Urothelium cell line (cell line): ENCODE measurements at regions not wholly inside any gene's neighbourhood (a gene's known extent, or its start where the extent isn't known, plus 50 kb on each side); places are given as distances from the start of the nearest gene placed in this dataset.

Experiments
- DNase-seq: peaks from one replicate; pipeline ENCODE4 v3.0.0; 2011; ENCODE audit warnings: low spot score, mixed read lengths
- FAIRE-seq: peaks from 2 replicates; lab custom pipeline; 2011; peaks lifted over from hg19 to GRCh38; lab: Jason Lieb, UNC

DNA sequence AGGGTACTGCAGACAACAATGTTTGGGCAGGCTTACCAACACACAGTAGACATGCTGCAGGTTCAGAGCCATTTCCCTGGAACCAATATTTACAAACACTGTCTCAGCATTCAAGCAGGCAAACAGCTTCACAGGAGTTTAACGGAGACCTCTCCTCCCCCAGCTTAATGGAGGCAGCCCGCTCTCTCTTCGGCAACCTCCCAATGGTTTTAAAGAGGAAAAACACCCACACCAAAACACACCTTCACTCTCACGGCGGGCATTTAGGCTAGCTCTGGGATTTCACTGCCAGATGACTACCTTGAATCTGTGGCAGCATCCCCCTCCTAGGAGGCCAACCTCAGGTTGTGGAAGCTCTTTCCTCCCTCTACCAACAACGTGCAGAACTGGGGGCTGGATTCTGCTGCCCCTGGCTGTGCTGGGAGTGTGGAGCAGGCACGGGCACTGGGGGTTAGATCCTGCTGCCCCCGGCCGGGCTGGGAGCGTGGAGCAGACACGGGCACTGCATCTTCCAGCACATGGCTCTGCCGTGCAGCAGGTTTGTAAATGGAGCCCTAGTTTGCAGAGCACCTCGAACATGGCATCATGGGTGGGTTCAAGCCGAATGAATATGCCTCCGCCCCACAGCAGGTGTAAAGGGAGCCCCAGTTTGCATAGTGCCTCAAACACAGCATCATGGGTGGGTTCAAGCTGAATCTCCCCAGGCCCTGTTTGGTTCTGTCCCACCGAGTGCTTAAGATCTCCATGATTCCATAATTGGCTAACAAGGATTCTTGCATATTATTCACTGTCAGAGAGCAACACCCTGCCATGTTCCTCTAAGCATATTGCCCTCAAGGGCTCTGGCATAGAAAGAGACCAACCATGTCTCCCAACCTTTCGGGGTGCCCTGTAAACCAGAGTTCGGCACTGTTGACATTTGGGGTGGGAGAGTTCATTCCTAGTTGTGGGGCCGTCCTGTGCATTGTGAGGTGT lies 86.4 kb downstream of the RBFOX3 start:
- DNase-seq (no peak), FAIRE-seq (no peak)

DNA sequence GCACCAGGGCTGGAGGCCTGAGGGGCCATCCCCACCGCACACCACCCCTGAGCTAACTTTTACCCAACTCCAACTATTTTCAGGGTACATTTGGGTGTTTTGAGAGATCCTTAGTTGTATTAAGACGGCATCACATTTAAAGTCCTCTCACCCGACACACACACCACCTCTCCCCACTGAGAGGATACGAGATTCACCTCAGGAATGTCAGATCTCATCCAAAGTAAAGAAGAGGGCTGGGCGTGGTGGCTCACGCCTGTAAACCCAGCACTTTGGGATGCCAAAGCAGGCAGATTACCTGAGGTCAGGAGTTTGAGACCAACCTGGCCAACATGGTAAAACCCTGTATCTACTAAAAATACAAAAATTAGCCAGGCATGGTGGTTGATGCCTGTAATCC lies 88.4 kb downstream of the RBFOX3 start:
- DNase-seq (no peak), FAIRE-seq (no peak)

DNA sequence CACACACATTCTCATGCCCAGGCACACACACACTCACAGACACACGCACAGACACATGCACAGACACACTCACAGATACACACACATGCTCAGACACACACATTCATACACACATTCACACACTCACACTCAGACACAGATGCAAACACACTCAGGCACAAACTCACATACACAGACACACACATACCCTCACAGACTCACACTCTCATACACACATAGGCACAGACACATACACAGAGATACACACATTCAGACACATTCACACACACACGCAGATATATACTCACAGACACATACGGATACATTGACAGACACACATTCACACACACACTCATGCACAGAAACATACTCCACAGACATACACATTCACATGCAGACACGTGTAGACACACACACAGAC lies 89.6 kb downstream of the RBFOX3 start:
- DNase-seq = no peak
- FAIRE-seq = peak; percentile 99

DNA sequence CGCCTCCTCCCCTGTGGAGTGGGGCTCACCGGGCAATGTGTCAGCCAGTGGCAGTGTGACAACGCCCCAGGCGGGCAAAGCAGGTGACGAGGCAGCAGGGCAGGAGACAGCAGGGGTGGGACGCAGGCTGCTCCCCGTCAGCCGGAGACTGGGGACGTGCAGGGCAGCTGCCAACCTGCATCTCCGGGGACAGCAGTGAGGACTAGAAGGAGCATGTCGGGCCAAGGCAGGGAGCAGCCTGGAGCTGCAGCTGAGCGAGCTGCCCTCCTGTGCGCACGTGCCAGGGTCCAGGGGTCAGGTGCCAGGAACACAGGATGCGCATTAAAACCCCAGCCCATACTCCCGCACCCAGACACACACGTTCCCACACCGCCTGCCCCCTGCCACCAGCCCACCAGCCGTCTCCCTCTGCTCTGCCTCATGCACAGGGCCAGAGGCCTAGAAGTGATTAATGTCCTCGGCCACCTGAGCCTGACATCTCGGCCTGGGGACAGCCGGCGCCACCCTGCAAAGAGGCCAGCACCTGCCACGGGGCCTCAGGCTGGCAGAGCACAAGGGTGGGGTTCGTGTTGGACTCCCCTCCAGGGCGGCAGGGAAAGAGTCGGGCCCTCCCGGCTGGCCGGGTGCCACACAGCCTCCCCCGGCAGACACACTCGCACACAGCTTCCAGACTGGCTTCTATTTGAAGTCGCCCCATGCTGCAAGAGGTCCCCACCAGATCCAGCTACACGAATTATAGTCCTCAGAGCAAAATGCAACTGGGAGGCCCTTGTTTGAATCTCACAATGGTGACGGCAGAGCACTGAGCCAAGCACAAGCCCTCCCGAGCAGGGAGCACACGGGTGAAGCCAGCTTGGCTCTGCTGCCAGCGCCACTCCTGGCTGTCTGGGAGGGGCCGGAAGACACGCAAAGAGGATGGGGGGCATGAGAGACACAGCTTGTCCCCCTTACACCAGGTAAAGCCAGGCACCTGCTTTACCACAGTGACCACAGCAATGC lies 90.4 kb downstream of the RBFOX3 start:
- FAIRE-seq = peak; percentile 20
- DNase-seq = no peak

DNA sequence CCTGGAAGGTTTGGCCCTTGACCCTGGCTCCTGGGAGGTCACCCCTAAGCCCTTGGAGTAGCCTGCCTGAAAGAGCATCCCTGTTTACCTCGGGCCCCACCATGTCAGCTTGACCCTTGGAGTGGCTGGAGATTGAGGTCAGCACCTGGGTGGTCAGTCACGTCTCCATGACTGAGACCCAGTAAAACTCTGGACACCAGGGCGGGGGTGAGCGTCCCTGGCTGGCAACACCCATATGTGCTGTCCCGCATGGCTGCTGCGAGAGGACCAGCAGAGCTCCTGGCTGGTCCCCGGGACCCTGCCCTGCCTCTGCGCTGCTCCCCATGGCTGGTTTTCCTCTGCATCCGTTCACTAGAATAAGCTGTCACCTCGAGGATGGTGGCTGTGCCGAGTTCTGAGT lies 91.2 kb downstream of the RBFOX3 start:
- no peak for FAIRE-seq

DNA sequence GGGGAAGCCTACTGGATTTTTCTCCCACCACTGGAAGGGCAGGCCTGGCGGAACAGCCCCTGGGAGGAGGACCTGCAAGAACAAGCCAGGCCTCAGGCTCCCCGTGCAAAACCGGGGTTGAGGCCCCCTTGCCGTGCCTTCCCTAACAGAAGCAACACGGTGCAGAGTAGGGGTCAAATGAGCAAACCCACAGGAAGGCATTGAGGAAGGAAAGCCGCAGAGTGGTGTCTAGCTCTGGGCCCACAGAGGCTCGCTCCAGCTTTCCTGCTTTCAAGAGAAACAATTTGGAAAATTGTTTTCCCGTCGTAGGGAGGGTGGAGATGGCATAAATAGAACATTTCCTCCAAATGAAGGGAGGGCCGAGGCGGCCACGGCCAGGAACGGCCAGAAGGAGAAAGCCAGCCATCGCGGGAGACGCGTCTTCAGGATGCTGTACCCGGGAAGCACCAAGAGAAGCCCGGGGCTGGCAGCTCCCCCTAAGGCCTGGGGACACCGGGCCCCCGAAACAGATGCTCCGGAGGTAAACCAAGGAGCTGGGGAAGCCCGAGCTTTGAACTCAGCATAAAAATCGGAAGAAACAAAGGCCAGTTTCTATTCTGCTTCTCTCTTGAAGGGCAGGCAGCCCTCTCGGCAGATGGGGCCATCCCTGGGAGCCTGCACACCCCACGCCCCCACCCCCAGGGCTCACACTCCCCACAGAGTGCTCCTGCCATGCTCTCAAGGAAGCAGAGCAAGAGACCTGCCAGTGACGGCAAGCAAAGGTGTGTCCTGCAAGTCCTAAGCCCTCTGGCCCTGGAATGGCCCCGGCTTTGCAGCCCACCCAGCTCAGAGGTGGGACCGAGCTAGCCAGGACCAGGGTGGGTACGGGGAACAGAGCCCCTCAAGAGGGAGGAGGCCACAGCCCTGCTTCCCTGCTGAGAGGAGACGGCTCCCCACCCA lies 92.0 kb downstream of the RBFOX3 start:
- FAIRE-seq = no peak

More for the DNA sequence above, 91.2 kb downstream of the RBFOX3 start:
- no peak for DNase-seq

DNA sequence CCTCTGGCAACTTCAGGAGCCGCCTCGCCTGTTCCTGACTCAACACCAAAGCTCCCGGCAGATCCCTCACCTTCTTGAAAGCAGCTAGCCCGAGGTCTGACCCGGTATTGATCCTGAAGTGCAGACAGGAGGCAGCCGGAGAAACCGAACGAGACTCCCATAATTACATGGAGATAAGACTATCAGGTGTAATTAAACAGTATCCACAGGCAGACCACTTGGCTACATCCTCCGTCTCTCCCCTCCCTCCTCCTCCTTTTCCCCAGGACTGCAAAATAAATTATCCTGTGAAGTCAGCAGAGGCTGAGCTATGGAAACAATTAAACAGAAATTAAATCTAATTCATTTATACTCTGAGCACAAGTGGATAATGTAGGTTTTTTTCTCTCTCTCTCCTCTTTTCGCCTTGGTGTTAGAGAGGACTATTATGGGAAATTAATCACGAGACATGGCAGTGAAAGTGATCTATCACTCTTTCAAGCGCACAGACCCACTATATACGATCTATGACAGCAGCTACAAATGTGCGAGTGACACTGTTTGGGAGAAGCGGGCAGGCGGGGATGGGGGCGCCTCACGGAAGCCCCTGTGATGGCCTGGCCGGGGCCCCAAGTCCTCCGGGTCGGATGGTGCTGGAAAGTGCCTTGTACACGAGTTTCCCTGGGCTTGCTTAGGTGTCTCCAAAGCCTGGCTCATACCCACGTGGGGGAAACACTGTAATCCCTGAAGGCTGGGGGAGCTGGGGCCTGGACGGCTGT lies 92.8 kb downstream of the RBFOX3 start:
- no peak for FAIRE-seq

More for the DNA sequence above, 92.0 kb downstream of the RBFOX3 start:
- no peak for DNase-seq

DNA sequence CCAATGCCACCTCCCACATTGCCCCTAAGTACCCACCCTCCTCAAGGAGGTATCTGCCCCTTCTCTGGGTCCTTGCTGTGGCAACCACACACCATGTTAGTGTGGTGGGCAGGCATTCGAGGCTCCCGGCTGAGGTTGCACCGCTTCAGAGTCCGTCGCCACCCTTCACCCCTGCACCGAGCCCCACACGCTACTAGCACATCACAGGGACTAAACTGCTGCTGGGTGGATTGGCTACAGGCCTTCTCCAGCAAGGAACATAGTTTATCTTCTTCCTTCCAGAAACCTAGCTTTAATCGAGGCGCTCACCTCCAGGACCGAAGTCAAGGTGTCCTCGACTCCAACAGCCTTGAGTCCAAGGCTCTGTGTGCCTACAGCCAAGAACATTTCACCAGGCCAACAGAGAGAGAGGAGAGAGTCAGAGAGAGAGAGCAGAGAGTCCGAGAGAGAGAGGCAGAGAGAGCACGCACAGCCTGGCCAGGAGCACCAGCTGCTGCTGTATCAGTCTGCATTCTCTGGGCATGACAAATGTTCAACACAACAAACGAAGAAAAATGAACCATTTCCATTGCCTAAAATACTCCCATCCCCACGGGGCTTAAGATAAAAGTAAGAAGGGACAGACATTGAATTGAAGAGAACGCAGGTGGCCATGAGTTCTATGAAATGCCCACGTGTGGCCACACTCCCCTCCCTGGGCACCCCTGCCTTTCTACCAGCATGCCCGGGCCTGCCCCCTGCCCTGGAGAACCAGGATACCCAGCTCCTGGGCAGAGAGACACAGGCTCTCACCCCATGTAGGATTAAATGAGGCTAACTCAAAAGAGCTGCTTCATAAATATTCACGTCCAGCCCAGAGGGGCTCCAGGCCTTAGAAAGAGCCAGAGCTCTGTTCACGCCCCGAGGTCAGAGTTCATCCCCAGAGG lies 94.9 kb downstream of the RBFOX3 start:
- FAIRE-seq (peak; percentile 56), DNase-seq (no peak)

More for the DNA sequence above, 92.8 kb downstream of the RBFOX3 start:
- DNase-seq = no peak

DNA sequence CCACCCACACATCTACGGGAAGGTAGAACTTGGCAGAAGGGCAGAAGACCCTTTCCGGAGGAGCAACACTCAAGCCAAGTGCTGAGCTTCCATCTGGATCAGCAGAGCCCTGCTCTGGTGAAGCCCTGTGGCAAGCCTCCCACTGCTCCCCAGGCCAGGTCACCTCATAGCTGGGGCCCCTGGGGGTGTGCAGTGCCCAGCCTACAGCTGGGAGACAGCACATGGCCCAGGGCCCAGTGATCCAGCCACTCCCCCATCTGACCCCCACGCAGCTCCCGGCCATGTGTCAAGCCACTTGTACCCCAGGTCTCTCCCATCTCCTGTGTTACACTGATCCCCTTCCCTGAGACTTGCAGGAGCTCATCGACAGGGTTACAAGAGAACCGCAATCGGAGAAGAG lies 95.7 kb downstream of the RBFOX3 start:
- DNase-seq (no peak), FAIRE-seq (peak; percentile 37)

DNA sequence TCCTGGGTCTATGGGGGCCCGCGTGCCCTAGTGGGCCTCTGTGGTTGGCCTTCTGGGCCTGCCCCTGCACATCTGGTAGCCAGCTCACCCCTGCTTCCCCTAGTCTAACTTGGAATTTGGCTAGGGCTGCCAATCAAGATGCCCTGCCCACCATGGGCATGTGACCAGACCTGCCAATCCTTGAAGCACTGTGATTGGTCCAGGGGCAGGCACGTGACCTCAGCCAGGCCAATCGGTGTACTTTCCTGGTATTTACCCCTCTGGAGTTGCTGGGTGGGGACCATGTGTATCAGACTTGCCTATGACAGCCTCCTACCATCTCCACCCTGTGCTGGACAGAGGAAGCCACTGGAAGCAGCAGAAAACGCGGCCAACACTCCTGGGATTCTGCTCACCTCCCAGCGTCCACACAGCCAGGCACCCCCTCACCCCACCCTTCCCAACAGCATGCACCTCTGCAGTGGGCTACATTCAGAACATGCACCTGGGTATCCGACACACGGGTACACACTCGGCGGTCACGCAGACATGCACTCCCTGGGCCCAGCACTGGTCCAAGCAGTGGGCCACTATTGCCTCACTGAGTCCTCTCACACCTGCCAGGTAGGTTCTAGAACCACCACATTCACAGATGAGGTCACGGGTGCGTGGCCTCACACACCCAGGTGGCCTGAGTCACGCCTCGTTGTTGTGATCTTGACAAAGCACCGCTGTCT lies 96.9 kb downstream of the RBFOX3 start:
- DNase-seq = no peak
- FAIRE-seq = peak; percentile 75

DNA sequence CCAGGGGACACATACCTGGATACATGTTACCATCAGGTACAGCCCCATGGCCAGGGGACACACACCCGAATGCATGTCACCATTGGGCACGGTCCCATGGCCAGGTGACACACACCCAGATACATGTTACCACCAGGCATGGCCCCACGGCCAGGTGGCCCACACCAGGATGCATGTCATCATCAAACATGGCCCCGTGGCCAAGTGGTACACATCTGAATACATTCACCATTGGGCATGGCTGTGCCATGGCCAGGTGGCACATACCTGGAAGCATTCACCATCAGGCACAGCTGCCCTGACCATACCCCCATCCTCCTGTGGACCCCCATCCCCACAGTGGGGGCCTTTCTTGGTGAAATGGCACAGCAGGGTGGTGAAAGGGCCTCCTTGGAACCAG lies 97.6 kb downstream of the RBFOX3 start:
- no peak for DNase-seq
- FAIRE-seq = peak; percentile 90

DNA sequence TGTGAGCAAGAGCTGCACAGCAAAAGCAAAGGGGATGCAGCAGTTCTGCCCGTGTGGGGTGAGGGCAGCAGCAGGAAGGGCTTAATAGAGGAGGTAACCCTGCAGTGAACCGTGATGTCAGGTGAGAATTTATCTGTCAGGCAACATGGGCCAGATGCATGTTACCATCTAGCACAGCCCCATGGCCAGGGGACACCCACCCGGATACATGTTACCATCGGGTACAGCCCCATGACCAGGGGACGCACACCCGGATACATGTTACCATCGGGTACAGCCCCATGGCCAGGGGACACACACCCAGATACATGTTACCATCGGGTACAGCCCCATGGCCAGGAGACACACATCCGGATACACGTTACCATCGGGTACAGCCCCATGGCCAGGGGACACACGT lies 99.4 kb downstream of the RBFOX3 start:
- DNase-seq (no peak), FAIRE-seq (no peak)

DNA sequence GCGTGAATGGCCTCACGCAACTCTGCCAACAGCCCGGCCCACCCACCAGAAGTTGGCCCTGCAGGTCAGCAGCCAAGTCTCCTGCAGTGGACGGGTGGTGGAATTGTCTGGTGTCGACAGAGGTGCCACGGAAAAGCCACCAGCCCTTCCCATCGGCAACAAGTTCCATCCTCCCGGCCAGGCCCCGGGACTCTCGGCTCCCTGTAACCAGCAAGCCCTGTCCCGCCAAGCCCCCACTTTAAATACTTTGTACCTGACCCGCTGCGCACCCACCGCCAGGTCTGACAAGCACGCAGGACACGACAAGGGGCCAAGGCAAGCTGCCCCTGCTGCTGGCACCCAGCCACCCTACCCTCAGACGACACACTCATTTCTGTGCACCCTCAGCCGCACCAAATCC lies 100.8 kb downstream of the RBFOX3 start:
- FAIRE-seq = peak; percentile 50
- no peak for DNase-seq

DNA sequence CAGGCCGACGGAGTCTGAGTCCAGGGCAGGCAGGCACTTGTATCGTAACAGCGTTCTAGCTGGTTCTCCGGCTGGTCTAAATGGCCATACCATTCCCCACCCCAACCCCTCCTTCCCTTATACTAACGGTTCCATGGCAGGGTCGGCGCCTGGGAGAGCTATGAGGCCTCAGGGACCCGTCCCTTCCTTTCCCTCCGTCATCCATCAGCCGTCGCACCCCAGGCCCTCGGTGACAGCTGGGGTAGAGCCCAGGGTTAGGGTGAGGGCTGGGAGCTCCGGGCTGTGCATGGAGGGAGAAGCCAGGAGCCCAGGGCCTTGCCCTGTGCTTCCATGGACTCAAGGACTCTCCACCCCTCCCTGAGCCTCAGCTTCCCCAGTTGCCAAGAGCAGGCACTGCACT lies 101.4 kb downstream of the RBFOX3 start:
- DNase-seq (no peak), FAIRE-seq (no peak)

DNA sequence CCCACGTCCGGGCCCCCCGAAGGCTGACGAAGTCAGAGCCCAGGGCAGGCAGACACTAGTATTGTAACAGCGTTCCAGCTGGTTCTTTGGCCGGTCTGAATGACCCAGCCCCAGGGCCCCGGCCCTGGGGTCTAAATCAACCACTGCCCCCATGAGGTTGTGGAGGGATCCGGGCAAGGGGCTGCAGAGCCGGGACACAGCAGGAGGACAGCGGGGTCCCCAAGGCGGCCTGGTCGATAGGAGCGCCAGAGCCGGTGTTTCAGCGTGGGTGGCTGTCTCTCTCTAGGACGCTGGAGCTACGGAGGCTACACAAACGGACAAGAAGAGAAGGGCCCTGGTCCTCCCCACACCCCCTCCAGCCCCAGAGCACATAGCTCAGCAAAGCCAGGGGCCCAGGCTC lies 101.8 kb downstream of the RBFOX3 start:
- DNase-seq = no peak
- no peak for FAIRE-seq

DNA sequence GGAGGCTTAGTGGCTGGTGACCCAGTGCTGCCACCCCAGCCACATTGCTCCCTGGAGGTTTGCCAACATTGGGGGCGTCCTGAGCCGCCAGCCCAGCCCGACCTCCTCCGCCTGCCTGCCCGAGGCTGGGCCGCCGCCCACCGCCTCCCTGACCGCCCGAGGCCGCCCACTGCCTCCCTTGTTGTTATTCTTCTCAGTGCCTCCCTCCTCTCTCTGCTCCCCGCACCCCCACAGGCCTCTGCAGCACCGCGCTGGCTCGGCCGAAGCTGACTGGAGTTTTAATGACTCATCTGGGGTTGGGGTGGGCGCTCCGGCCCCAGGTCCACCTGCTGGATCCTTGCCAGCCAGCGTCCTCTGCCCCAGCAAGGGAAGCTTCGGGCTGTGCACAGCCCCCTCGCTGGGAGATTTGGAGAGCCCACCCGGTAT lies 102.5 kb downstream of the RBFOX3 start:
- FAIRE-seq = no peak
- no peak for DNase-seq

DNA sequence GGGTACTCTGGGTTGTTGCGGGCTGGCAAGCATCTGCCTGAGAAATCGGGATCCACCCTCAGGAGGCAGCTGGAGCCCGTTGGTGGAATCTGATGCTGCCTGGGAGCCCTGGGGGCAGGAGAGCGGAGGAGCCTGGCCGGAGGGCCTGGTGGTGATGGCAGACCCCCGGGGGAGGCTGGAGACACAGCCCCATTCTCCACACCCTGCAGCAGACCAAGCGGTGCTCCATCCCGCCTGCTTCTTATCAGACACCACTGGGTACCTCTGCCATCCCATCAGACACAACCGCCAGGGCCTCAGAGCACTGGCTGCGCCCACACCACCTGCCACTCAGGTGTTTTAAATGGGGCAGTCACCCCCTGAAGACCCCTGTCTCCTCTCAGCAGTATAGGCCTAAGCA lies 103.9 kb downstream of the RBFOX3 start:
- DNase-seq = no peak
- FAIRE-seq = no peak
